Caco-2 (cell line): ENCODE measurements at regions not wholly inside any gene's neighbourhood (a gene's known extent, or its start where the extent isn't known, plus 50 kb on each side); places are given as distances from the start of the nearest gene placed in this dataset.

ENCODE experiments used
- BruUV-seq: library from RNA; stranded (reverse); fragments of 400-500 nt; replicated peaks from 2 replicates; lab custom pipeline; 2021; lab: Mats Ljungman, UMichigan
- CTCF ChIA-PET: fragments of 300-600 bp; sonication (Branson Sonifier 250); formaldehyde crosslinking; loops from one replicate; lab custom pipeline; 2022; ENCODE audit warnings: antibody characterized with exemption; lab: Charles Lee
- POLR2A ChIA-PET: fragments of 300-600 bp; sonication (Branson Sonifier 250); formaldehyde crosslinking; loops from one replicate; lab custom pipeline; 2022; ENCODE audit warnings: antibody characterized with exemption; lab: Charles Lee
- DNase-seq, 2 experiments: peaks; one replicate each; pipeline versions ENCODE4 v3.0.0 to v3.0.0-alpha.2; 2020 to 2022
- H3K27me3 ChIP-seq: replicated peaks from 2 replicates; pipeline ENCODE4 v1.6.0; 2011; ENCODE audit warnings: low read length; ENCODE audit not compliant: control insufficient read depth, insufficient read depth
- H3K36me3 ChIP-seq: 2 replicates; pipeline ENCODE4 v1.5.1; 2011; ENCODE audit warnings: low read length; ENCODE audit not compliant: control insufficient read depth, insufficient read depth
- H3K4me1 ChIP-seq: fragments of 250-450 bp; sonication (Bioruptor Pico); 2 replicates; pipeline ENCODE4 v1.5.1; 2020; ENCODE audit warnings: mild to moderate bottlenecking
- H3K4me3 ChIP-seq: 2 replicates; pipeline ENCODE4 v1.5.1; 2011; ENCODE audit warnings: low read depth, mild to moderate bottlenecking, control low read depth, low read length
- H3K9me3 ChIP-seq: fragments of 250-450 bp; sonication (Bioruptor Pico); 2 replicates; pipeline ENCODE4 v1.5.1; 2020; ENCODE audit warnings: mild to moderate bottlenecking, moderate library complexity
- H3K27ac Mint-ChIP-seq: one replicate; pipeline ENCODE4 v1.8.0; 2022; ENCODE audit warnings: mixed read lengths; ENCODE audit not compliant: unreplicated experiment
- H3K27me3 Mint-ChIP-seq: one replicate; pipeline ENCODE4 v1.8.0; 2022; ENCODE audit warnings: mixed read lengths; ENCODE audit not compliant: insufficient read depth, unreplicated experiment
- H3K36me3 Mint-ChIP-seq: one replicate; pipeline ENCODE4 v1.8.0; 2022; ENCODE audit warnings: mild to moderate bottlenecking, mixed read lengths; ENCODE audit not compliant: insufficient read depth, unreplicated experiment
- H3K4me1 Mint-ChIP-seq: one replicate; pipeline ENCODE4 v1.8.0; 2022; ENCODE audit warnings: low read depth, mixed read lengths; ENCODE audit not compliant: unreplicated experiment
- H3K4me3 Mint-ChIP-seq: one replicate; pipeline ENCODE4 v1.8.0; 2022; ENCODE audit warnings: mild to moderate bottlenecking, moderate library complexity, mixed read lengths; ENCODE audit not compliant: unreplicated experiment
- H3K9me3 Mint-ChIP-seq: one replicate; pipeline ENCODE4 v1.8.0; 2022; ENCODE audit warnings: mixed read lengths; ENCODE audit not compliant: unreplicated experiment
- intact Hi-C: fragments of 100-400 bp; cut with micrococcal nuclease; formaldehyde crosslinking; loops from one replicate; pipeline ENCODE4 v1.10.0; 2022; ENCODE audit not compliant: unreplicated experiment
- TF ChIP-seq, protein P1 (sequence below), 2 experiments: fragments of 200-600 bp in 1 of 2; IDR thresholded peaks; 1 replicate in 1 of 2; 2 replicates in 1 of 2; pipeline versions ENCODE4 v1.5.1 to v1.8.0; 2011 to 2022; ENCODE audit warnings: antibody characterized with exemption in 1 of 2, control low read depth in 1 of 2, inconsistent platforms in 1 of 2, low read depth in 1 of 2, low read length in 1 of 2, mild to moderate bottlenecking in 1 of 2, moderate library complexity in 1 of 2; ENCODE audit not compliant: insufficient read depth in 1 of 2, severe bottlenecking in 1 of 2, unreplicated experiment in 1 of 2

DNA sequence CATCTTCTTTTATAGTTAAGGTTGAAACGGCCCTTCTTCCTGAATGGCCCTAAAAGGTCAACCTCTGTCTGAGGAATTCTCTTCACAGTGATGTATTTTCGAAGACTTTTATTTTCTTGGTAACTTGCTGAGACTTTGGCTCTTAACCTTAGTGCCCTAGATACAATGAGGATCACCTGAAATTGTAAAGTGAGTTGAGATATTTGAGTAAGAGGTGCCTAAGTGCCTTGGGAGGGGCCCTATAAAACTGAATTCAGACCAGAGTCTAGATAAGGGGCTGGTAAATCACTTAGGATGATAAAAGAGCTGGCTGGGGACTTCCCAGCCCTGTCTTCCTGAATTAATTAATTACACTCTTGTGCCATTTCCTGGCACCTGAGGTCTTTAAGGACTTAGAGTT is 505.6 kb upstream of the KIRREL3 start:
- intact Hi-C loops = no loop called here
- H3K27me3 Mint-ChIP-seq = peaks cover 5% of the 10 kb centered on the region
- no peak overlapping the region for H3K4me3 Mint-ChIP-seq
- H3K4me1 Mint-ChIP-seq = no peaks in the 10 kb centered on the region
- no peak overlapping the region for H3K4me3 ChIP-seq
- no peaks in the 10 kb centered on the region for H3K27me3 ChIP-seq
- CTCF ChIA-PET = no interaction called here
- POLR2A ChIA-PET = no interaction called here
- BruUV-seq = no TSS peak
- H3K4me1 ChIP-seq = no peaks in the 10 kb centered on the region
- no peaks in the 10 kb centered on the region for H3K36me3 Mint-ChIP-seq
- DNase-seq = no peak
- TF ChIP-seq, protein P1, sequence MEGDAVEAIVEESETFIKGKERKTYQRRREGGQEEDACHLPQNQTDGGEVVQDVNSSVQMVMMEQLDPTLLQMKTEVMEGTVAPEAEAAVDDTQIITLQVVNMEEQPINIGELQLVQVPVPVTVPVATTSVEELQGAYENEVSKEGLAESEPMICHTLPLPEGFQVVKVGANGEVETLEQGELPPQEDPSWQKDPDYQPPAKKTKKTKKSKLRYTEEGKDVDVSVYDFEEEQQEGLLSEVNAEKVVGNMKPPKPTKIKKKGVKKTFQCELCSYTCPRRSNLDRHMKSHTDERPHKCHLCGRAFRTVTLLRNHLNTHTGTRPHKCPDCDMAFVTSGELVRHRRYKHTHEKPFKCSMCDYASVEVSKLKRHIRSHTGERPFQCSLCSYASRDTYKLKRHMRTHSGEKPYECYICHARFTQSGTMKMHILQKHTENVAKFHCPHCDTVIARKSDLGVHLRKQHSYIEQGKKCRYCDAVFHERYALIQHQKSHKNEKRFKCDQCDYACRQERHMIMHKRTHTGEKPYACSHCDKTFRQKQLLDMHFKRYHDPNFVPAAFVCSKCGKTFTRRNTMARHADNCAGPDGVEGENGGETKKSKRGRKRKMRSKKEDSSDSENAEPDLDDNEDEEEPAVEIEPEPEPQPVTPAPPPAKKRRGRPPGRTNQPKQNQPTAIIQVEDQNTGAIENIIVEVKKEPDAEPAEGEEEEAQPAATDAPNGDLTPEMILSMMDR (IDR thresholded peaks at IDR 0.05; ENCODE audit: insufficient read depth in 1 of 2, low read depth in 1 of 2, low read length in 1 of 2, severe bottlenecking in 1 of 2, unreplicated experiment in 1 of 2) = no peak
- H3K9me3 ChIP-seq = no peaks in the 10 kb centered on the region
- H3K27ac Mint-ChIP-seq = no peak overlapping the region
- no peaks in the 10 kb centered on the region for H3K36me3 ChIP-seq
- no peaks in the 10 kb centered on the region for H3K9me3 Mint-ChIP-seq

DNA sequence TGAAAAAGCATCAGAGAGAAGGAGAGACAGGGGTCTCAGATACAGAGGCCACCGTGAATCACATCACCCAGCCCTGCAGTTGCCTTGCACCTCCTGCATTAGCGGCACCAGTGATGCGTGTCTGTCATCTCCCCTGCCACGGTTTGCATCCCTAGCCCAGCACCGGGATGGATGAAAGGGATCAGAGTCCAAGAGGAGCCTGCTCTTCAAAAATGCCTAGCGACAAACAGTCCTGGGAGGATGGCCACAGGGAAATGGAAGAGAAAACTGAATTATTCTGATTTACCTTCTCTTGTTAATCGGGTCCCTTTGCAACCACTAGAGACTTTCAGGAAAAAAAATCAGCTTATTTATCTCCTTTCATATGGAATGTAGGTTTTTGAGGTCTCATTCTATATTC is 495.6 kb upstream of the KIRREL3 start:
- Mint-ChIP-seq H3K27me3 (peaks cover 10% of the 10 kb centered on the region), H3K4me1 (no peaks in the 10 kb centered on the region), H3K27ac (no peak overlapping the region), H3K9me3 (peaks cover 26% of the 10 kb centered on the region), H3K4me3 (no peak overlapping the region), H3K36me3 (no peaks in the 10 kb centered on the region)
- no peaks in the 10 kb centered on the region for H3K27me3 ChIP-seq
- H3K4me3 ChIP-seq = no peak overlapping the region
- peaks cover 8% of the 10 kb centered on the region for H3K9me3 ChIP-seq
- no peaks in the 10 kb centered on the region for H3K36me3 ChIP-seq
- BruUV-seq = no TSS peak
- ChIA-PET CTCF (no interaction called here), POLR2A (no interaction called here)
- no peak for DNase-seq
- no peaks in the 10 kb centered on the region for H3K4me1 ChIP-seq
- TF ChIP-seq, protein P1 (IDR thresholded peaks at IDR 0.05; ENCODE audit: insufficient read depth in 1 of 2, low read depth in 1 of 2, low read length in 1 of 2, severe bottlenecking in 1 of 2, unreplicated experiment in 1 of 2) = no peak
- intact Hi-C loops = no loop called here

DNA sequence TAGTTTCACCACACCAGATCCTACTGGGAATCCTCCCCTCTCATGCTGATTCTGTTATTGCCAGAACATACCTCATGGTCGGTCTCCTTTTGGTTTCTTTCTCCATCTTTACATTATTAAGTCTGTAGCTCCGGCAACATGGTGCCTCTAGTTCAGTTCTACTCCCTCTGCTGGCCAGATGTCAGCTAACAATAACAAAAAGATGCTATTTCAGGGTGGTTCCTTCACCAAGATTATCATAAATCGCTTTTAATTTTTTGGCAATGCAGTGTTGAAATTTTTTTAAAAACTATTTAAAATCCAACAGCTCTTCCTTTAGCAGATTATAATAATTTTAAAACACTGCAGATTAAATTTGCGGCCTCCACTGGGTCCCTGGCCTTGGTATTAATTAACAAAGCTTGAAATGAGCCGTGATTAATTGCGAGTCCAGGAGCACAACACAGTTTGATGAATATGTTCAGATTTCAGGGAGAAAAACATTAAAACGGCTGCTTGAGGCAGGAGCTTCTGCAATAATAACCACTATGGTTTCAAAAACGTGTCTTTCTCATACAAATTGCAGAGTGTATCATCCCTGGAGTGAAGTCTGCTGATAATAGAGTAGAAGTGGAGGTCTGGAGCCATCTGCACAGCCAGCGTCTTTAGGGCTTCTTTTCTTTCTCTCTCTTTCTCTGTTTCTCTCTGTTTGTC is 492.9 kb upstream of the KIRREL3 start:
- Histone ChIP-seq H3K27me3 (no peaks in the 10 kb centered on the region), H3K4me1 (no peaks in the 10 kb centered on the region), H3K9me3 (peaks cover 8% of the 10 kb centered on the region), H3K4me3 (no peak overlapping the region), H3K36me3 (no peaks in the 10 kb centered on the region)
- no peak overlapping the region for H3K4me3 Mint-ChIP-seq
- ChIA-PET POLR2A (no interaction called here), CTCF (interaction anchor here (0.6 to 1.9 kb wide), 8 partner anchors 9 to 1590 kb away, joined by 3 to 8 read pairs (median 4); partner anchors contain the start of gene PUS3)
- no TSS peak for BruUV-seq
- peaks cover 40% of the 10 kb centered on the region for H3K9me3 Mint-ChIP-seq
- TF ChIP-seq, protein P1 (IDR thresholded peaks at IDR 0.05; ENCODE audit: insufficient read depth in 1 of 2, low read depth in 1 of 2, low read length in 1 of 2, severe bottlenecking in 1 of 2, unreplicated experiment in 1 of 2) = peak; percentile 53 to 61
- intact Hi-C loops = no loop called here
- H3K27ac Mint-ChIP-seq = no peak overlapping the region
- peaks cover 10% of the 10 kb centered on the region for H3K27me3 Mint-ChIP-seq
- H3K36me3 Mint-ChIP-seq = no peaks in the 10 kb centered on the region
- no peaks in the 10 kb centered on the region for H3K4me1 Mint-ChIP-seq
- DNase-seq = peak in 1 of 2 experiments; percentile 41
